HG03135 (cell line): ENCODE measurements at regions not wholly inside any gene's neighbourhood (a gene's known extent, or its start where the extent isn't known, plus 50 kb on each side); places are given as distances from the start of the nearest gene placed in this dataset.

ENCODE experiments used
- ATAC-seq: cut with Tn5 transposase; IDR thresholded peaks from one replicate; pipeline ENCODE4 v1.9.1; 2021; ENCODE audit warnings: mild to moderate bottlenecking, moderate library complexity; ENCODE audit not compliant: unreplicated experiment

DNA sequence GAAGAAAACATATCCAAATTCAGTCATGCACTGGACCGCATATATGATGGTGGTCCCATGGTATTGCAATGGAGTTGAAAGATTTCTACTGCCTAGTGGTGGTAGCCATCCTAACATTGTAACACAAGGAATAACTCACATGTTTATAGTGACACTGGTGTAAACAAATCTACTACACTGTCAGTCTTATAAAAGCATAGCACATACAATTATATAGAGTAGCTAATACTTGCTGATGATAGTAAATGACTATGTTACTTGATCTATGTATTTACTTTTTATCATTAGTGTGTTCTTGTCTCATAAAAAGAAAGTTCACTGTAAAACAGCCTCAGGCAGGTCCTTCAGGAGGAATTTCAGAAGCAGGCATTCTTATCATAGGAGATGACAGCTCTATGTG, 96.0 kb upstream of the CDIN1 start:
- ATAC-seq: no peak

DNA sequence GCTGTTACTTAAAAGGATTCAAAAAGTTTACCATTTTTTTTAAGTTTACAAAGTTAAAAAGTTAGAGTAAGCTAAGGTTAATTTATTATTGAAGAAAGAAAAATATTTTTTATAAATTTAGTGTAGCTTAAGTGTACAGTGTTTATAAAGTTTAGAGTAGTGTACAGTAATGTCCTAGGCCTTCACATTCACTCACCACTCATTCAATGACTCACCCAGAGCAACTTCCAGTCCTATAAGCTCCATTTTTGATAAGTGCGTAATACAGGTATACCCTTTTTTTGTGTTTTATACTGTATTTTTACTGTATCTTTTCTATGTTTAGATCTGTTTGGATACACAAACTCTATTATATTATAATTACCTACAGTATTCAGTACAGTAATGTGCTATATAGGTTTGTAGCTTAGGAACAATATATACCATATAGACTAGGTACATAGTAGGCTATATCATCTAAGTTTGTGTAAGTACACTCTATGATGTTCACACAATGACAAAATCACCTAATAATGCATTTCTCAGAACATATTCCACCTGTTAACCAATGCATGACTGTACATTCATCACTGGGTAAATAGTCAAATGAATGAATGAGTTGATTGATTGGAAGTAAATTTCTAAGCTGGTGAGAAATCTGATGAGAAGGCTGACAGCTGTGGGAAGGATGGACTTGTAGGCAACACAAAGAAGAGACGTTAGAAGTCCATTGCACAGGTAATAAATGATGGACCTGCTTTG, 95.2 kb upstream of the CDIN1 start:
- ATAC-seq: no peak

DNA sequence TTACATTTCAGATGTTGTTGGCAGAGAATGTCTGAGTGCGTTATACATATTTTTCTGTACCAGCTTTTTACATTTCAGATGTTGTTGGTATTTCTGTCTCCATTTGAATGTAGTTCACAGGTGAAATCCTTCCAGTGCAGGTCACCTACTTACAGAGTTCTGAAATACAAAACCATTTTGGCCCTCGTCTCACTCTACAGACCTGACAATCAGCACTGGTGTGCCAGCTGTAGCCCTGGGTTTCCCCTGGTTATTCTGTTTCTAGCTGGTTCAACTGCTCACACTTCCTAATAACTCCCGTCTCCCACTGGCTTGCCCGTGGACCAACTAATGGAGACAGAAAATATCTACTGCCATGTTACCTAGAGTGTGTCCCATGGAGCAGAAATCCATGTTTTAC, 87.5 kb upstream of the CDIN1 start:
- no peak for ATAC-seq

DNA sequence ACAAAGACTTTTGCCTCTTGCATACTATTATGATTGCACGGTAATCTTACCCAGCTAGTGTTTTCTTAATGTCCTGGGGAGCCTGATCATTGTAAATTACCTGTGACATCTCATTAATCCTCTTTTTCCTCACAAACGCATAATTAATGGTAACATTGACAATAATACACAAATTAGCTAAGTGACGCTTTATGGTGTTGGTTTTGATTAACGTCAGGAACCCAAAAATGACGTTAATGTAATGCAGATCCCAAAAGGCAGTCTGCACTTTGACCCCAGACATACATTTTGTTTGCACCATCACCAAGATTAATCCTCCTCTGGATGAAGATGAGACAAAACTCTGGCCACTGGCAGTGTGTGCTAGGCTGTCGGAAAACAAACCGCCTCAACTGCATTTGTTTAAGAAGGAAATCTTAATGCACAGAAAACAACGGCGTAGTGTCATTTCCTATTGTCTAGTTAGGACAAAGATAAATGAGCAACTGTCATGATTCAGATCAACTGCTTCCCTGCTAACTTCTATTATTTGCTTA, 83.9 kb upstream of the CDIN1 start:
- ATAC-seq: no peak

DNA sequence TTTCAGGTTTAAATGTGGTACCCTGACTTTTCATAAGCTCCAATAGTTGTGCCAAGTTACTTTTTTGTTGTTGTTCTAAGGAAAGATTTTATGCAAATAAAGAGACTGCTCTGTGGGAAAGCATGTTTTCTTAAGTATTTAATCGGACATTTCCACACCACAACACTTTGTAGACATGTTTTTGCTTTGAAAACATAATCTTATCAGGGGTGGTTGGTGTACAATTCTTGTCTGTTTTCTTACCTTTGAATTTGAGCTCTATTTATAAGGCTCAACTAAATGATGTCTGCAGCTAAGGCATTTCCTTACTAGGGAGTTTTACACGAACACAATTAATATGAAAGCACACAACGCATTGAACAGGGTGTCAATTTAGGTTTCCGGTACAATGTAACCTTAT, 81.5 kb upstream of the CDIN1 start:
- ATAC-seq: no peak

DNA sequence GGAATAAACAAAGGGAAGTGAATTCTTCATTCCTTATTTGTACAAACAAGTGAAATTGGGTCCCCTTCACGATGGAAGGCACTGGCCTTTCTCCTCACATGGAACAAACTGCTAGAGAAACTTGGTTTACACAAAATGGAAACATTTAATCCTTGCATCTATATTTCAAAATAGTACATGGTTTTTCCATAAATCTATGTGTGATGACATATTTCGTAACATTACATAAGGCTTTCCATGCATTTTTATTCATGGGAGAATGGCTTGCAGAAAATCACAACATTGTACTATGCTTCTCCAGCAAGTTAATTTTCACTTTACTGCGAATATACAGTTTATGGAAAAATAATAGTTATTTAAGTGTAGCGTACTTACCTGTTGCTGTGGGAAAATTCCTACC, 81.0 kb upstream of the CDIN1 start:
- ATAC-seq: no peak

DNA sequence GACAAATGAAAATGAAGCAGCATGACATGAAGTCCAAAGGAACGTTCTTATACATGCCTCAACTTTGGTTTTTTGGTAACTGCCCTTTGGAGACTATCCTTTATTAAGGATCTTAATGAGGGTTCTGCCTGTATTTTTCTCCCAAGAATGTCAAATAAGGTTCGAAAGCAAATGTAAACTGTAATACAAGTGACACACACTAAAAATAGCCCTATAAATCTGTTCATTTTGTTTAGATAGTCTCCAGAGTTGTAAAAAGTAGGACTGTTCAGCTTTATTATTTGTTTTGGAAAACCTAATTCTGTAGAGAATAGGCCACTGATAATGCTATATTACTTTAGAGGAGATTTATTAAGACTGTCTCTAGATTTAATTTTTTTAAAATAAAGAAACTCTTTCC, 80.5 kb upstream of the CDIN1 start:
- no peak for ATAC-seq

DNA sequence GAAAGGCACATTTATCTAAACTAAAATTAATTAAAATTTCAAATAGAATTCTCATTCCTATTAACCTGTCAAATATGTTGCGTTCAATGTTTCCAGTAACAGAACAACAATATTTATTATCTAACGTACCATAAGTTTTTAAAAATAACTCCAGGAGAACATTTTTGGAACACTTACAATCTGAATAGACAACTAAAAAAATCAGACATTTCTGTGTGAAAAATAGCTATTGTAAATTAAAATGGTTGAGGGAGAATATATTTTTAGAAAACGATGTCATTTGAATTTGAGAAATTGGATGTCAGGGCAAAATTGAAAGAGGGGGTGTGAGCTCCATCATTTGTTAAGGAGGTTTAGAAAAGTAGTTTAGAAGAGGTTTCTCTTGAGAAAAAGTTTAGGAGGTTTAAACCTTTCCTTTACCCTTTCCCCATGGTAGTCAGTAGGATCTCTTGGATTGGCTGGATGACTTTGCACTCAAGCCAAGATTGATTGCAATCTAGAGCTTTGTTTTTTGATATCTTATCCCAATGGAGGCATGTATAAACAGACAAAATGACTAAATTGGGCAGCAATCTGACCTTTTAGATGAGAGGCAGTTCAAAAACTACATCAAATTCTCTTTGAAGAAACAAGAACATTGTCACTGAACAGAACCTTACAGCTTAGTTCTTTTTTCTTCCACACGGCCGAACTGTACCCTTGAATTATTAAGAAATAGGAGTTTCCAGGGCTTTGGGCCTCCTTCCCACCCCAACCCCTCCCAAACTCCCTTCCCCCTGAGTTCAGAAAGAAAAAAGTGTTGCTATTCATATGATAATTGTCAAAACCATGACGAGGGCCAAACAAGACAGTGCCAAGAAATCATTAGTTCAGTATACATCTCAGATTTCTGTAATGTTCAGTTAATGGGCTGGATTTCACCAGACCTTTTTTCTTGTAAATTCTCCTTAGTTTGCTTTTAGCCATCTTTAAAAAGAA, 79.7 kb upstream of the CDIN1 start:
- no peak for ATAC-seq

DNA sequence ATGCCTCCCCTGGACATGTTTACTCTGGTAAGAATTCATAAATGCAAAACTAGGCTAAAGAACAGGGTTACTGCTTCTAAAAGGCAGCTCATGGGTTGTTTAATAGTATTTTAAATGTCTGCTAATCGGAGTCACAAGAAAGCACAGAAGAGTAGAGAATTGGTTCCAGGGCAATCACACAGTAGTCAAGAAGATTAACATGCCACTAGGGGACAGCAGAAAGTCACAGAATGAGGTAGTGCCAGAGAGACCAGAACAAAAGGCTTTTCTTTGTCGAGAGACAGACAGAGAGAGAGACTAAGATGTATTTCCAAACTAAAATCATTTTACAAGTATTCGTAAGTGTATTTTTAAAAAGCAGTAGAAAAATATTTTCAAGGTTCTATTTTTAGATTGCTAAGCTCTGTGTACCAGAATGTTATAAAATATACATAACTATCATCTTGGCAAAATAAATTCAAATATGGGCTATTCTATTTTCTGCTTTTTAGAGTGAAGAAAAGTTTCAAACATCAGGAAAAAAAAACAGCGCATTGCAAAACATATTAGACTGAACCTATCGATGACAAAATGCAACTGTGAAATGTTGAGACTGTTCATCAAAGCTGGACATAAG, 78.3 kb upstream of the CDIN1 start:
- no peak for ATAC-seq

DNA sequence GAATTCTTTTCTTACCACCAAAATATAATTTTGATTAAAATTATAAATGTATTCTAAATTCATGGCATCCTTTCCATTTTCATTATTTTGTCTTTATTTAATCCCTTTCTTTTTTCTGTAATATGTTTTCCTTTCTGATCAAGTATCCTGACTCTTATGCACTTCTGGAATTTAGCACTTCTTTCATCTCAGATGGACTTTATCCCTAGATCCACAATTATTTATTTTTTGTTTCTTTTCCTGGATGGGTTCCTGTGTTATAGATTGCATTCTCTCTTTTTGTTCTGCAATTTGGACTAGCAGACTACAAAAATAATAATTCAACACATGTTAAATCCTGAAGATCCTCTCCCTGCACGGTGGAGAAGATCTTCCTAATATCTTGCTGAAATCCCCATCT, 76.9 kb upstream of the CDIN1 start:
- ATAC-seq: no peak

DNA sequence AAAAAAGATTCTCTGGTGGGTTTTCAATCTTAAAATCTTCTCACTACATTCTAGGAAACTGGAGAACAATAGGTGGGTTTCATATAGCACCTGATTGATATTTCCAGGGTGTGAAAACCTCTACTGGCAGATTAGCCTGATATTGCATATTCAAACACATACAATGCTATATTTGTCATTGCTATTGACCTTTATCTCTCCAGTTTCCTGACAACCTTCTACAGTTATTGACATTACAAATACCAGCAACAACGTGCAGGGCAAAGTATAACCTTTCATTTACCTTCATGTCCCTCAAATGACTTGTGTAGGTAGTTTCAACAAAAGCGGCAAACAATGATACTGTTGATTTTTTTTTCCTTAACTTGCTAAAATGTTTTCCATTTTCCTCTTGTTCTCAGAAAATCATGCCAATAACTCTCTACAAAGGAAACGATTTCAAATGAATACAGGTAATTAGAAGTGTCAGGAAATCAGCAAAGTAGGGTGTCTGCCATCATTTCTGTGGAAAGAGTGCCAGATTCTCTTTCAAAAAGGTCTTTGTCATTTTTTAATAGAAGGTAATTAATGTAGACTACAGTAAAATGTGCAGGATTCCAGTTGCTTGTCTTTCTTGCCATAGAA, 72.6 kb upstream of the CDIN1 start:
- no peak for ATAC-seq

DNA sequence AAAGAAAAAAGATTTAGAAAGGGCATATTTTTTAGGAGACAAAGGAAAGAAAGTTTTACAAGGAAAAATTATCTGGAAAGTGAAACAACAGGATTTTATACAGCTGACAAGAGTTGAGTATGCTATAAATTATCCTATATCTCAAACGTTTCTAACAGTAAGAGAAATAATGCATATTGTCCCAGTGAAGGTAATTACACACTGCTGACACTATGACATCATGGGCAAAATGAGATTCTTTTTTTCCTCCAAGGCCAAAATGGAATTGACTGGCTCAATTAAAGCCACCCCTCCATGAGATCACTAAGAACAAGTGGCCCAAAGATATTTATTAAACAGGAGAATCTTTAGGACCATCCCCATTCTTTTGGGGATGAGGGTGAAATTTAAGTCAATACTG, 72.0 kb upstream of the CDIN1 start:
- no peak for ATAC-seq

DNA sequence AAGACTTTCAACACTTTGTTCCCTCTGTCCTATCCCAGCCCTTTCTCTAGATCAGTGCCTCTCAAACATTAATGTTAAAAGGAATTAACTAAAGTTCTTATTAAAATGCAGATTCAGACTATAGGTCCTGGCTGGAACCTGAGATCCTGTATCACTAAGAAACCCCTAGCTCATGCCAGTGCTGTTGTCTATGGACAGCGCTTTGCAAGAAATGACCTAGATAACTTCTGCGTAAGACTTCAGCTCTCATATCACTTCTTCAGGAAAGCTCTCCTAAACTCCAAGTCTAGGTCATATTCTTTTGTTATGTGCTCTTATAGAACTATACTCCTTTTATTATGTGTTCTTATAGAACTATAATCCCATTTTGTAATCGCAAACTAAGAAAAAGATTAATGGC, 67.8 kb upstream of the CDIN1 start:
- no peak for ATAC-seq

DNA sequence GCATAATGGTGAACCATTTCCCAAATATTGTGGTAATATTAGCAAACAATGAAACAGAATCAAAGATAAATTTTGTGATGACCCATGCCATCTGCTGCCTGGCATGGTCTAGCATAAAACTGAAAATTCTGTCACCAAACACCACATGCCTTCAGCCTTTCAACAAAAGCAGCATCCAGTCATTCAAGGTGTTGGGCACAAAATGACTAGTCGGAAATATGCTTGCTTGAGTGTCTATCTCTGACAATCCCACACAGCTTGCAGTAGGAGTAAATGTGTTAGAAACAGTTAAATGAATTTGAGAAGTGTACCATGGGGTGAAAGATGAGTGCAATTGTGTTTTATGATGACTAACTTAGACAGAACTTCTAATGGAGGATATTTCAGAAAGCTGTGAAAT, 61.7 kb upstream of the CDIN1 start:
- ATAC-seq: no peak

DNA sequence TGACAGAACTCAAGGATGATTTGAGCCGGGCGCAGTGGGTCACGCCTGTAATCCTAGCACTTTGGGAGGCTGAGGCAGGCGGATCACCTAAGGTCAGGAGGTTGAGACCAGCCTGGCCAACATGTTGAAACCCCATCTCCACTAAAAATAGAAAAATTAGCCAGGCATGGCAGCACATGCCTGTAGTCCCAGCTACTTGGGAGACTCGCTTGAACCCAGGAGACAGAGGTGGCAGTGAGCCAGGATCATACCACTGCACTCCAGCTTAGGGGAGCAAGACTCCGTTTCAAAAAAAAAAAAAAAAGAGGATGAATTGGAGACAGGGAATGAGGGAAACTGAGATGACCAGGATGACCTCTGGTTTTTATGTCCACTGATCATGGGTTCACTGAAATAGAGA, 60.4 kb upstream of the CDIN1 start:
- no peak for ATAC-seq

DNA sequence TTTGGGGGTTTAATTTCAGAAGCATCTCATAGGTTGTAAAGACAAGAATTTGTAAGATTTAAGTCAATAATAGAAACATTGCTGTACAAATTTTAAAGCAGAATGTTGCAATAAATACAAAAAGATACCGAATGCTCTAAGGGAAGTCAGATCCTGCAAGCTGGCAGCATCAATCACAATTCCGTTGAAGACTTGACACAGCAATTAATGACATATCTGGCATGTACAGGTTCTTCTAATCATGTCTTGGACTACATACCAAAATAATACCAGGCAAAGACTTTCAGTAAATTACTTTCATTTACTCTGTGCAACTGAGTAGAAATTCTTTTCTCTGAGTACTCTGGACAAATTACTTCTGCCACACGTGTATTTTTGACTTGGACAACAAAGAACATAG, 54.0 kb upstream of the CDIN1 start:
- ATAC-seq: no peak

DNA sequence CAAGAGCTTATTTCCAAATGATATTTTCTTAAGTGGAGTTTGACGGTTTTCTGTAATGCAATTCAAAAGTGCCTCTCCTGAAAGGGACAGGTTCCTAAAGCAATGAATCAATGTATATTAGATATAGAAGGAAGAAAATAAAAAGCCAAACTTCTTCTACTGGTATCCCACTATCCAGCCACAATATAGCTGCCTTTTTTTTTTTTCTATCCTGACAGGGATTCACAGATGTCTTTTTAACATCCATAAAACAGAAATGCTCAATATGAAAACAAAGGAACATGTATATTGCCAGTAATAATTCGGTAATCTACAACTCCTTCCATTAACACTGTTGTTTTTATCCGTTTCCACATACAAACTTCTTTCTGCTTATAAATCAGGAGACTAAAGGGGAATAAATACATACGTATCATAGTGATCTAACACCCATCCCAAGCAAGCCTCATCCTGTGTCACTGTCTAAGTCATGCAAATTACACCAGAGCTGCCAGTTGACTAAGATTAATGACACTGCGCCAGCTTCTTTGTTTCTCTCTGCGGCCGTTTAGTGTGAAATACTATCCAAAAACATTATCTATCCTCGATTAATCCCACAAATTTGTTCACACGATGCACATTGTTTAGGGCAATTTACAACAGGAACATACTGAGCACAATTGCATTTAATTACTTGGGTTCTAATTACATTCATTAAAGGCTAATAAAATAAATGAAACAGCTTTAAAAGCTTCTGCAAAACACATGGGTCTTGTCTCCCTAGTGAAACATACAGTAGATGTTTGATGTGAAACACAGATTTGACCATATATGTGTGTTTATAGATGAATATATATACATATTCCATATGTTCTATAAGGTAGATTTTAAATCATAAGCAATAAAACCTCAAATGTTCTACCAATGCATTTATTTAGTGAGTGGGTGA, 51.9 kb upstream of the CDIN1 start:
- ATAC-seq: no peak

DNA sequence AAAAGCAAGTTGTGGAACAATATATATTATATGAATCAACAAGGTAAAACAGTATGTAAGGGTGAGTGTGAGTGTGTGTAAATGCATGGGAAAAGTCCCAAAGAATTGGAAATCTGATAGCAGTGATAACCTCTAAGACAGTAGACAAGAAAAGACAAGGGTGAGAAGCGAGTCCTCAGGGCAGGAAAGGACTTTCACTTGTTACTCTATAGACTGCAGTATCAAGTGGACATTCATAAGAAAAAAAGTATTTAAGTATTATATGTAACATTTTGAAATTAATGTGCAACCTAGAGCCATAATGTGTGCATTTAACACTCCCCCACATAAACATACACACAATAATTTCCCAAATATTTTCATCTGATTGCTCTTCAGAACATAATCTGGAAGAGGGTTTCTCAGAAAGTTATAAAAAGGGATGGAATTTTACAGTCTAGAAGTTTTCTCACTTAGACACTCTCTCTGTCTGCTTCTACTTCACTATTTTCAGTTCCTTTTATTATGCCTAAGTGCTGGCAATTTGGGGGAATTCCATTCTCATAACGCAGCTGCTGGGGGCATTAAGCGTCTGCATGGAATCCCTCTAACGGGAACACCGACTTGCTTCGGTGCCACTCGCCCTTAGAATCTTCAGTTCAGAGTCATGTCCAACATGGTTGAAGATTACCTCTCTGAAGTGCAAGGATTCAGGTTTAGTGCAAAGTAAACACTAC, 50.0 kb upstream of the CDIN1 start:
- ATAC-seq: no peak
